ENCODE measurements at regions not wholly inside any gene's neighbourhood (a gene's known extent, or its start where the extent isn't known, plus 50 kb on each side); places are given as distances from the start of the nearest gene placed in this dataset.

DNA sequence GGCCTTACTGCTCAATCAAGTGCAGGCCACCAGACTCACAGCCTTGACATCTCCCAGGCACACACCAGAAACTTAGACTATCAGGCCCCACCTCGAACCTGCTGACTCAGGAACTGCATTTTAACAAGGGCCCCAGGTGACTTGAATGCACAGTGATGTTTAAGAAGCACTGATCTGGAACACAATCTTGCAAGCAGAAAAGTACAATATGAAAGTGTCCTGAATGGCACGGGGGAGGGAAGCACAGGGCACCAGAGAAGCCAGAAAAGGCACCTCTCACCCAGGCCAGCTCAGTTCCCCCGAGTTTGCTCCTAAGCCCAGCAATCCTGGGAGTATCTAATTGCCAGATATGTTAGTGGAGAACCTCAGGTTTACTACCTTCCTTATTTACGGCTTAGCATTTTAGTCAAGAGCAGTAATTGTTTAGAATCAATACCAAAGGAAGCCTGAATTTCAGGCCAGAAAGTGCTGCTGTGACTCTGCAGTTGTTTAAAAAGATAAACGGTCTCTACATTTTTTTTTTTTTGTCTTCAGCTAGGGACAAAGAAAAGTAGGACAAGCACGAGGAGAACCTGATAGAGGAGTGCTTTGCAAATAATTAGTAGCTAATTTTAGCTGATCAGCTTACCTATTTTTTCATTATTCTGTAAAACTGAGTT lies 50.9 kb upstream of the CDC42BPA start:
- no peaks in the 10 kb centered on the region for H3F3A ChIP-seq (ENCODE audit: low read depth)
- no peaks in the 10 kb centered on the region for H3K4me1 ChIP-seq (ENCODE audit: insufficient read depth, low read length, poor library complexity, severe bottlenecking)
- H4K20me1 ChIP-seq (ENCODE audit: insufficient read depth, low read length, poor library complexity, severe bottlenecking), result no peaks in the 10 kb centered on the region
- H3K9ac ChIP-seq (ENCODE audit: low read depth, low read length, poor library complexity, severe bottlenecking), result no peak overlapping the region
- no peak overlapping the region for H3K4me3 ChIP-seq (ENCODE audit: low read length, poor library complexity, severe bottlenecking)
- no peak overlapping the region for H2AFZ ChIP-seq (ENCODE audit: low read length)
- no peaks in the 10 kb centered on the region for H3K9me2 ChIP-seq (replicated peaks; ENCODE audit: low read depth, low read length)
- no peaks in the 10 kb centered on the region for H3K27me3 ChIP-seq (ENCODE audit: insufficient read depth, low read length, poor library complexity, severe bottlenecking)
- TF ChIP-seq, protein P1, sequence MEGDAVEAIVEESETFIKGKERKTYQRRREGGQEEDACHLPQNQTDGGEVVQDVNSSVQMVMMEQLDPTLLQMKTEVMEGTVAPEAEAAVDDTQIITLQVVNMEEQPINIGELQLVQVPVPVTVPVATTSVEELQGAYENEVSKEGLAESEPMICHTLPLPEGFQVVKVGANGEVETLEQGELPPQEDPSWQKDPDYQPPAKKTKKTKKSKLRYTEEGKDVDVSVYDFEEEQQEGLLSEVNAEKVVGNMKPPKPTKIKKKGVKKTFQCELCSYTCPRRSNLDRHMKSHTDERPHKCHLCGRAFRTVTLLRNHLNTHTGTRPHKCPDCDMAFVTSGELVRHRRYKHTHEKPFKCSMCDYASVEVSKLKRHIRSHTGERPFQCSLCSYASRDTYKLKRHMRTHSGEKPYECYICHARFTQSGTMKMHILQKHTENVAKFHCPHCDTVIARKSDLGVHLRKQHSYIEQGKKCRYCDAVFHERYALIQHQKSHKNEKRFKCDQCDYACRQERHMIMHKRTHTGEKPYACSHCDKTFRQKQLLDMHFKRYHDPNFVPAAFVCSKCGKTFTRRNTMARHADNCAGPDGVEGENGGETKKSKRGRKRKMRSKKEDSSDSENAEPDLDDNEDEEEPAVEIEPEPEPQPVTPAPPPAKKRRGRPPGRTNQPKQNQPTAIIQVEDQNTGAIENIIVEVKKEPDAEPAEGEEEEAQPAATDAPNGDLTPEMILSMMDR (conservative IDR thresholded peaks at IDR 0.05; ENCODE audit: low read length), result no peak
- TF ChIP-seq EZH2phosphoT487 (IDR thresholded peaks at IDR 0.05; ENCODE audit: borderline replicate concordance), result no peak
- H3K36me3 ChIP-seq (ENCODE audit: insufficient read depth, low read length), result no peaks in the 10 kb centered on the region
- H3K79me2 ChIP-seq (ENCODE audit: insufficient read depth, low read length), result no peaks in the 10 kb centered on the region
- no peaks in the 10 kb centered on the region for H3K9me3 ChIP-seq (ENCODE audit: insufficient read depth, low read depth, low read length)
- no peak overlapping the region for H3K4me2 ChIP-seq (ENCODE audit: low read depth, low read length, poor library complexity, severe bottlenecking)

Measured in Loucy (cell line).